Nephron progenitor cell (in vitro differentiated cells): ENCODE measurements at regions not wholly inside any gene's neighbourhood (a gene's known extent, or its start where the extent isn't known, plus 50 kb on each side); places are given as distances from the start of the nearest gene placed in this dataset.

Experiments
- DNase-seq: peaks from one replicate; pipeline ENCODE4 v3.0.0; 2021
- H3K27ac Mint-ChIP-seq: 2 replicates; pipeline ENCODE4 v1.8.0; 2021; ENCODE audit warnings: mild to moderate bottlenecking, moderate library complexity, mixed read lengths
- H3K27me3 Mint-ChIP-seq: 2 replicates; pipeline ENCODE4 v1.8.0; 2021; ENCODE audit warnings: mild to moderate bottlenecking, low read depth, mixed read lengths; ENCODE audit not compliant: poor library complexity
- H3K36me3 Mint-ChIP-seq: 2 replicates; pipeline ENCODE4 v1.8.0; 2021; ENCODE audit warnings: low read depth, mixed read lengths
- H3K4me1 Mint-ChIP-seq: 2 replicates; pipeline ENCODE4 v1.8.0; 2021; ENCODE audit warnings: mixed read lengths
- H3K4me3 Mint-ChIP-seq: 2 replicates; pipeline ENCODE4 v1.8.0; 2021; ENCODE audit warnings: mild to moderate bottlenecking, moderate library complexity, mixed read lengths
- H3K9me3 Mint-ChIP-seq: 2 replicates; pipeline ENCODE4 v1.8.0; 2021; ENCODE audit warnings: mild to moderate bottlenecking, moderate library complexity, mixed read lengths
- TF ChIP-seq, protein P1 (sequence below): fragments of 200-600 bp; sonication (generic); IDR thresholded peaks from 2 replicates; pipeline ENCODE4 v1.5.0; 2021; ENCODE audit warnings: antibody characterized with exemption

DNA sequence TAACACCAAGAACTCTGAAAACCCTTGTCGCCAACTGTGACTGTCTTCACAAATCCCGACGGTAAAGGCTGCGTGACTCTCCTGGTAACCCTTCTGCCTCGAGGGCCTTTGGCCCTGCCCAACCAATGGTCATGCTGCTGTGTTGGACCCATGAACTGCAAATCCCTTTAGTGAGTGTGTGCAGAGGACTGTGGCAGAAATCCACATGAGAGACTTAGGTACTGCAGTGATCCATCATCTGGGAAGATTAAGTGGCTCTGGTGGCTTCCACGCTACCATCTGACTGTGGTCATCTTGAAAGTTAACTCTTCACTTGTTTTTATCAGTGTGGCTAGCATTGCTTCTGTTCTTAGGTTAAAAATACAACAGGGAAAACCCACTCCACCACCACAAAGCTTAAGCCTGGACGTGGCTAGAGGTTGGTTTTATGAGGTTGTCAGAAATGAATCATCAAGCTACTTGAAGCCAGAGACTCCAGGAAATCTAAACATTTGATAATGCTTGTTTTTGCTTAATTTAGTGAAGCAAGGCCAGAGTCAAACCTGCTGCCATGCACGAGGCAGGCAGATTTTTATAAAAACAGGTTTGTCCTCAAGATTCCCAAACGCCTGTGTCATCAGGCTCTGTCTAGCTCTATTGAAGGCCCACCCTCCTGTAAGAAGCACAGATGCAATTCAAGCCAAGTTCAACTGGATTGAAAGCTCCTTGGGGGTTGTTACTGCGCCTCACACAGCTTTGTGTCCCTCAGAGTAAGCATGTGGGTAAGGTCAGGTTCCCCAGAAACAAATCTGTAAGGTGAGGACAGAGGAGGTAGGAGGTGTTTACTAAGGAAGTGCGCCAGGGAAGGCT lies 52.7 kb upstream of the ERCC6L2 start:
- Mint-ChIP-seq H3K36me3 (peaks cover 28% of the 10 kb centered on the region), H3K27me3 (peaks cover 4% of the 10 kb centered on the region), H3K4me1 (peaks cover 26% of the 10 kb centered on the region), H3K27ac (no peak overlapping the region), H3K9me3 (peaks cover 9% of the 10 kb centered on the region), H3K4me3 (no peak overlapping the region)
- no peak for DNase-seq
- TF ChIP-seq, protein P1, sequence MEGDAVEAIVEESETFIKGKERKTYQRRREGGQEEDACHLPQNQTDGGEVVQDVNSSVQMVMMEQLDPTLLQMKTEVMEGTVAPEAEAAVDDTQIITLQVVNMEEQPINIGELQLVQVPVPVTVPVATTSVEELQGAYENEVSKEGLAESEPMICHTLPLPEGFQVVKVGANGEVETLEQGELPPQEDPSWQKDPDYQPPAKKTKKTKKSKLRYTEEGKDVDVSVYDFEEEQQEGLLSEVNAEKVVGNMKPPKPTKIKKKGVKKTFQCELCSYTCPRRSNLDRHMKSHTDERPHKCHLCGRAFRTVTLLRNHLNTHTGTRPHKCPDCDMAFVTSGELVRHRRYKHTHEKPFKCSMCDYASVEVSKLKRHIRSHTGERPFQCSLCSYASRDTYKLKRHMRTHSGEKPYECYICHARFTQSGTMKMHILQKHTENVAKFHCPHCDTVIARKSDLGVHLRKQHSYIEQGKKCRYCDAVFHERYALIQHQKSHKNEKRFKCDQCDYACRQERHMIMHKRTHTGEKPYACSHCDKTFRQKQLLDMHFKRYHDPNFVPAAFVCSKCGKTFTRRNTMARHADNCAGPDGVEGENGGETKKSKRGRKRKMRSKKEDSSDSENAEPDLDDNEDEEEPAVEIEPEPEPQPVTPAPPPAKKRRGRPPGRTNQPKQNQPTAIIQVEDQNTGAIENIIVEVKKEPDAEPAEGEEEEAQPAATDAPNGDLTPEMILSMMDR, result no peak

DNA sequence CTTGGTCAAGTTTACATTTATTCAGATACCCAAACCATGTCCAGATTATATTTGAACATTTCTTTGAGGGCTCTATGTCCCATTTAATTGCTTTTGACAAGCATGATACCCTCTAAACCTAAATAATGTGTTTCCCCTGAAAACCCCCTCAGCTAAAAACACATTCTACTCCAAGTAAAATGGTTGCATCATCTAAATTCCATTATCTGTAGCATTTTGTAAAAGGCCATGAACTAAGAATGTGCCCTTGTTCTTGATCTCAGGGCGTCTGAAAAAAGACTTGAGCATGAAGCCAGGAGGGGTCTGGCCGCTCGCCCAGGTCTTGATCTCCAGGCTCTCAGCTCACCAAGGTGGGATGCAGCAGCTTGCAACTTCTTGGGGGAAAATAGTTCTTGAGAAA lies 53.5 kb upstream of the ERCC6L2 start:
- Mint-ChIP-seq H3K4me3 (no peak overlapping the region), H3K27me3 (peaks cover 7% of the 10 kb centered on the region), H3K36me3 (peaks cover 35% of the 10 kb centered on the region), H3K4me1 (peaks cover 31% of the 10 kb centered on the region), H3K9me3 (peaks cover 9% of the 10 kb centered on the region), H3K27ac (no peak overlapping the region)
- no peak for DNase-seq
- TF ChIP-seq, protein P1, result no peak

DNA sequence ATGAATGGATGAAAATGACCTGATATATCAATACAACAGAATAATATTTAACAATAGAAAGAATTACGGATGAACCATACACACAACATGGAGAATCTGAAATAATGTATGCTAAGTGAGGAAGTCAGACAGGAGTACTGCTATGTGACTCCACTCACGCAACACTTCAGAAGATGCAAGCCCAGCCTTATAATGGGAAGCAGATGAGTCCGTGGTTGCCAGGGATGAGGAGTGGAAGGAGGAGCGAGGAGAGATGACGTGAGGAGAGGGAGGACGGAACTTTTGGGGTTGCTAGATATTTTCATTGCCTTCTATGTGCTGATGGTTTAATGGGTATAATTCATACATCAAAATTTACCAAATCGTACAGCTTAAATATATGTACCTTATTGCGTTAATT lies 55.4 kb upstream of the ERCC6L2 start:
- TF ChIP-seq, protein P1, result no peak
- Mint-ChIP-seq H3K27ac (no peak overlapping the region), H3K4me1 (peaks cover 44% of the 10 kb centered on the region), H3K9me3 (peaks cover 9% of the 10 kb centered on the region), H3K27me3 (peaks cover 8% of the 10 kb centered on the region), H3K36me3 (peaks cover 43% of the 10 kb centered on the region), H3K4me3 (no peak overlapping the region)
- no peak for DNase-seq

DNA sequence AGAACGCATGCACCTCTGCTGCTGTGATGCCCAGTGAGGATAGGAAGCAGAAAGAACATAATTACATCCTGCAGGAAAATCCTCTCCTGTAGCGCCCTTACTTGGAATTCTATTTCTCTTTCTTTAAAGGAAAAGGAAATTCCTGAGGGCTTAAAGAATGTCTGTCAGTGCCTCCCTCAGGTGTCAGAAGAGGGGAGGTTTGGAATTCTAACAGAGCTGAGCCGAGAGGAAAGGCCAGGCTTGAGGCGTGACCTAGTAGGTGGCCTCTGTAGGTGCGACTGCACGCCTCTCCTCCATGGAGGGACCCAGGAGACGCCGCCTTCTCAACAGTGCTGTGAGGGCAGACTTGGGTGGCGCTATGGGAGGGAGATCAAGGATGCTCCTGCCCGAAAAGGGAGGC lies 55.9 kb upstream of the ERCC6L2 start:
- DNase-seq, result no peak
- H3K27ac Mint-ChIP-seq, result no peak overlapping the region
- no peak overlapping the region for H3K4me3 Mint-ChIP-seq
- H3K4me1 Mint-ChIP-seq, result peaks cover 49% of the 10 kb centered on the region
- H3K9me3 Mint-ChIP-seq, result peaks cover 9% of the 10 kb centered on the region
- peaks cover 8% of the 10 kb centered on the region for H3K27me3 Mint-ChIP-seq
- TF ChIP-seq, protein P1, result no peak
- peaks cover 48% of the 10 kb centered on the region for H3K36me3 Mint-ChIP-seq

DNA sequence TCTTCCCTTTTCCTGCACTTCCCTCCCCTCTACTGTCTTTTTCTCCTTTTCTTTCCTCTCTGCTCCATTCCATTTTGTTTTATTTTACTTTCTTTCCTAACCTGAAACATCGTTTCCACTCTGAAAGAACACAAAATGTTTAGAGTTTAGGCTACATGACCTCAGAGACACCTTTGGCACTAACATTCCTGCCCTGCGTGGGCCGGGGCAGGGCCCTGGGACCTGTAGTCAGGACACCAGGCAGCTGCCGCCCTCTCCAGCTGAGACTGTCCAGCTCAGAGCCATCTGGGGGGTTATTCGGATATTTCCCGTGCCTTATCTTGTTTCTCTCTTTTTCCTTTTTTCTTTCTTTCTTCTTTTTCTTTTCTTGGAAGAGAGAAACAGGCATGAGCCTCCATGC lies 58.3 kb upstream of the ERCC6L2 start:
- TF ChIP-seq, protein P1, result no peak
- no peak for DNase-seq
- H3K27ac Mint-ChIP-seq, result no peak overlapping the region
- H3K36me3 Mint-ChIP-seq, result peaks cover 67% of the 10 kb centered on the region
- peaks cover 6% of the 10 kb centered on the region for H3K27me3 Mint-ChIP-seq
- peaks cover 9% of the 10 kb centered on the region for H3K9me3 Mint-ChIP-seq
- H3K4me3 Mint-ChIP-seq, result peak overlapping the region; percentile 1
- peaks cover 39% of the 10 kb centered on the region for H3K4me1 Mint-ChIP-seq

DNA sequence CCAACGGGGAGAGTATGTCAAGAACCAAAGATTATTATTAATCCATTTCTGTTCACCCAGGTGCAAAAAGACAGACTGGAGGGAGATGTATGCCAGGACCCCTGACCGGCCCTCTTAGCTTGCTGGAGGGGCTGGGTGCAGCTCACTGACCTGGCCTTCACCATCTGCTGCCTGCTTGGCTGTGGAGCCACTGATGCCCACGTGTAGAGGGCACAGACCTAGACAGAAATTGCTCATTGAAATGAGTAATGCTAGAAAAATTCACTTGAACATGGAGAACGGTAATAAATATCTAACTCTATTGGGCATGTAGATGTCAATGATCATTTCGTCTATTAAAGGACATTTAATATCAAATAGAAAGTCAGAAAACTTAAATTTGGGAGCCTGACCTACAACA lies 58.8 kb upstream of the ERCC6L2 start:
- peaks cover 4% of the 10 kb centered on the region for H3K27me3 Mint-ChIP-seq
- DNase-seq, result no peak
- TF ChIP-seq, protein P1, result no peak
- H3K9me3 Mint-ChIP-seq, result peaks cover 9% of the 10 kb centered on the region
- peaks cover 69% of the 10 kb centered on the region for H3K36me3 Mint-ChIP-seq
- H3K4me1 Mint-ChIP-seq, result peaks cover 38% of the 10 kb centered on the region
- no peak overlapping the region for H3K27ac Mint-ChIP-seq
- no peak overlapping the region for H3K4me3 Mint-ChIP-seq
